HG02885 (cell line): ENCODE measurements at regions not wholly inside any gene's neighbourhood (a gene's known extent, or its start where the extent isn't known, plus 50 kb on each side); places are given as distances from the start of the nearest gene placed in this dataset.
"Not testable (repeated sequence)": the region's sequence is repeated elsewhere in the genome, so short reads cannot be mapped to it uniquely, and the experiment has no call there.

Source experiments
- ATAC-seq: cut with Tn5 transposase; IDR thresholded peaks from one replicate; pipeline ENCODE4 v1.9.1; 2021; ENCODE audit warnings: mild to moderate bottlenecking; ENCODE audit not compliant: unreplicated experiment, poor library complexity

DNA sequence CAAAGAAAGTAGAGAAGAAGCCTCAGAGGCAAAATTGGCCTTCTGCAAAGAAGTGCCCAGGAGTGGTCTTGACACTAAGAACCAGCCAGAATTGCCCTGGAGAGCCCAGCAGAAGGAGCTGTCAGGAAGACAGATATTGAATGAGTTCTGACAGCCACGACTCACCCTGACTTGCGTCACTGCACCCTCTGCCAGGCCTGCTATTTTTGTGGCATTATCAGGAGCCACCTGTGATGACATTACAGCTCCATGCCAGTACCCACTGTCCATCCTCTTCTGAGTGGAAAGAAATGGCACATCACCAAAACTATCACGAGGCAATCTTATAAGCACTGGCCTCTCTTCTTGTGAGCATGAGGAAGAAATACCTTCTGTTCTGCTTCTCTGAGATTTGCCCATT is 67.7 kb downstream of the SMIM20 start:
- ATAC-seq = no peak

DNA sequence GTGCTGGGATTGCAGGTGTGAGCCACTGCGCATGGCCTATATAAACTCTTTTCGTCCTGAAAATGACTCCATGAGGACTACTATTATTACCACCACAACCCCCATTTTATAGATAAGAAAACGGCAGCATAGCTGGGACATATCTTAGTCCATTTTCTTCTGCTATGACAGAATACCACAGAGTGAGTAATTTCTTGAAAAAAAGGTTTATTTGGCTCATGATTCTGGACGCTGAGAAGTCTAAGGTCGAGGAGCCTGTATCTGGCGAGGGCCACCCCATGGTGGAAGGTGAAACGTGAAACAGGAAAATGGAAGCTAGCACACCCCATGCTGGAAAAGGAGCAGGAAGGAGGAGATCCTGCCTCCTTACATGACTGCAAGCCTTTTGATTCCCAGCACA is 68.9 kb downstream of the SMIM20 start:
- ATAC-seq = no peak

DNA sequence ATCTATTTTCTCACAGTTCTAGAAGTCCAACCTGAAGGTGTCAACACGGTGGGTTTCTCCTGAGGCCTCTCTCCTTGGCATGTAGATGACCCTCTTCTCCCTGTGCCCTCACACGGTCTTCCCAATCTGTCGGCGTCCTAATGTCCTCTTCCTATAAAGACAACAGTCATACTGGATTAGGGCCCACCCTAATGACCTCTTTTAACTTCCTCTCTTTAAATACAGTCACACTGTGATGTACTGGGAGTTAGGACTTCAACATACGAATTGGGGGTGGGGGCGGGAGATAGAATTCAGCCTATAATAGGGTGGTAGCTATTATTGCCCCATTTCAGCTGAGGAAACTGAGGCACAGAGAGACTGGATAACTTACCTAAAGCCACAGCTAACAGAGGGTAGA is 70.2 kb downstream of the SMIM20 start:
- no peak for ATAC-seq

DNA sequence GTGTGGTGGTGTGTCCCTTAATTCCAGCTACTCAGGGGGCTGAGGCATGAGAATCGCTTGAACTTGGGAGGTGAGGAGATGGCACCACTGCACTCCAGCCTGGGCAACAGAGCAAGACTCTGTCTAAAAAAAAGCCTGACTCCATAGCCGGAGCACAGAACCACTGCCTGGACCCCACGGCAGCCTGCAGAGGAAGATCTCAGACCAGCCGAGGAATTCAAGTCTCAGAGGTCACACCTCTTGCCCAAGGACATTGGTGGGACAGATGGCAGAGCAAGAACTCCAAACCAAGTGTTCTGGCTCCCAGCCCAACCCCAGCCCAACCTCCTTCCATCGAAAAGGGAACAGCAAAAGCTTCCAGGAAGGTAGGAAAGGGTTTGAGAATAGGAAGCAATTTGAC is 70.8 kb downstream of the SMIM20 start:
- ATAC-seq = no peak

DNA sequence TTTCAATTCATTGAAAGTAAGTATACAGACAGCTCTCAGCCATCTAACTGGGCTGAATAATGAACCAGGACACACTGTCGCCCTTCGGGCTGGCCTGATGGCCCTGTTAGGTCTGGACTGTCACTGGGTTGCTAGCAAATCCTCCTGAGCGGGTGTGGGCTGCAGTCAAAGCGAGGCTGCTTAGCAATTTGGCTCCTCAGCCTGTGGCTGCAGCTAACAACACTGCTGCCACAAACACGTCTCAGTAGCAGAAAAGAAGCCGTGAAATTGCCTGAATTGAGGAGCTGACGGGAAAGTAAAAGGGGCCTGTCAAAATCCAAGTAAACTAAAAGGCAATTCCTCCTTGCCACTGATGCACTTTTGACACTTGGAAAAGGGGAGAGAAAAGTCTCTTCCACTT is 72.8 kb downstream of the SMIM20 start:
- no peak for ATAC-seq

DNA sequence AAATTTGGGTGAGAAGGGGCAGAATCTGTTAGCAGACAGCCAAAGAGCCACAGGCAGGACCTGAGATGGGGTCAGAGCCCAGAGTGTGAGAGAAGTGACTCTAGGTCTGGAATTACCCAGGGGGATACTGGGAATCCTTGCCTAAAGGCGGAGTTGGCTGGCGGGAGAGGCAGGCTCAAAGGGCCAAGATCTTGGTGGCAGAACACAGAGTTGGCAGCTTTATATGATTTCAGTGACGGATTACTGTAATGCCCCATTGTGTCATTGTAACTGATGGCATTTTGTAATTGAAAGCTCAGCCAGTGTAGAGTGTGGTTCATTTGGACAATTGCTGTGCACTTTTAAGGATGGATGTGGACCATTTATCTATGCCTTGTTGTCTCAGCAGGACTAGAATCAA is 77.3 kb downstream of the SMIM20 start:
- no peak for ATAC-seq

DNA sequence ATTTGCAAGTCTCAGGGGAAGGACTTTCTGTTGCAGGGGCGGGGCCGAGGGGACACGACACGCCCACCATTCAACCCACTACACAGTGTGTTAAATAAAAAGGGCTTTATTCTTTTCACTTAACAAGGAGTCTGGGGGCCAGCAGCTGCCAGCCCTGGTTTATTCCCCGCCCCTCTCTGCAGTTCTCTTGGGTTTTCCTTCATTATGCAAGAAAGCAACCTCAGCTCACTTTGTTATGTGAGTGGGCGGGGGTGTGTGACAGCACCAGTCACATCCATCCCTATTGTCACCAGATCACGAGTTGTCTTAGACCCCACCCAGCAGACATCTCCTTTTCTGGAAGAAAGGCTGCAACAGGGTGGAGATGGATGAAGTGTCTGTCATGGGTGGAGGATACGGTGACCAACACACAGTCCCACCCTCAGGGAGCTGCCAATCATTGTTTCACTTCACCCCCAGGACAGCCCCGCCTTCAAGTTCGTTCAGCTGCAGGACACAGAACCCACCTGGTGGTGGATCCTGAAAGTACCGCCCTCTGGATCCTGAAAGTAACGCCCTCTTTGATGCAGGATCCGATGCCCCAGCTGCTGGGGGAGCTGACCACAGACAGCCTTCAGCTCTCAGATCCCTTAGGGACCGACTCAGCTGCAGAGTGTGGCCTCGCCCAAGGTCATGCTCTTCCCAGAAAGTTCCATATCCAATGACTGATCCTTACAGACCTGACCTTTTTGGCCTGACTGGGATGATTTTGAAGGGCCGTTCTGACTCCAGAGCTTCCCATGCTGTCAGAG is 79.6 kb downstream of the SMIM20 start:
- ATAC-seq = peak; percentile 84

DNA sequence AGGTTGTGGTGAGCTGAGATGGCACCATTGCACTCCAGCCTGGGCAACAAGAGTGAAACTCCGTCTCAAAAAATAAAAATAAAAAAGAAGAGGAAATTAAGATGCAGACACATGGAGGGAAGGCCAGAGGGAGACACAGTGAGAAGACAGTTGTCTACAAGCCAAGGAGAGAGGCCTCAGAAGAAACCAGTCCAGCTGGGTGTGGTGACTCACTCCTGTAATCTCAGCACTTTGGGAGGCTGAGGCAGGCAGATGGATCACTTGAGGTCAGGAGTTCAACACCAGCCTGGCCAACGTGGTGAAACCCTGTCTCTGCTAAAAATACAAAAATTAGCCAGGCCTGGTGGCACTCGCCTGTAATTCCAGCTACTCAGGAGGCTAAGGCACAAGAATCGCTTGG is 80.6 kb downstream of the SMIM20 start:
- not testable (repeated sequence) for ATAC-seq

DNA sequence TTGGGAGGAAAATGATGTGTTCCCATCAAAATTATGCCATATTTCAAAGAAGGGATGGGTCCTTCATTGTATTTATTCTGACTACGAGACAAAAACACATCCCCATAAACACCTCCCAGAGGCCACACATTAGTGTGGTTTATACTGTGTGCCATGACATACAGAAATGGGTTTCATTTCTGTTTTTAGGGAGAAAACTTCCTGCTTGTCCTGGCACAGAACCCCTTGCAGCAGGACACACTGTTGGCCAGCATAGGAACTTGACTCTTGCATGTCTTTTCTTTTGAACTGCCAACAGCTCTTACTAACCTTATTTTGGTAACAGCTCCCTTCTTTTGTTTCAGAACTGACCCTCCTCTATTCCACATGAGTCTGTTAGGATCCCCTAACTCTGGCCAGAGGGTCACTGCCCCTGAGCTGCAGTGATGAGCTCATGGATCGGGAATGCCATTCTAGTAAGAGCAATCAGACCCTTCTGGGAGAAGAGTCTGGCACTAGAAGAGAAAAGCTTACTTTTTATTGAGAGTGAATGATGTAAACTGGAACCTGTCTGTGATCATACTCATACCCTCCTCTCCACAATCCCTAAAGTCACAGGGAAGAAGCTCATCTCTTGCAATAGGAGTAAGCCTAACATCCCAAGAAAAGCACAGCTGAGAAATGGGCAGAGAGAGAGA is 86.4 kb downstream of the SMIM20 start:
- ATAC-seq = no peak

DNA sequence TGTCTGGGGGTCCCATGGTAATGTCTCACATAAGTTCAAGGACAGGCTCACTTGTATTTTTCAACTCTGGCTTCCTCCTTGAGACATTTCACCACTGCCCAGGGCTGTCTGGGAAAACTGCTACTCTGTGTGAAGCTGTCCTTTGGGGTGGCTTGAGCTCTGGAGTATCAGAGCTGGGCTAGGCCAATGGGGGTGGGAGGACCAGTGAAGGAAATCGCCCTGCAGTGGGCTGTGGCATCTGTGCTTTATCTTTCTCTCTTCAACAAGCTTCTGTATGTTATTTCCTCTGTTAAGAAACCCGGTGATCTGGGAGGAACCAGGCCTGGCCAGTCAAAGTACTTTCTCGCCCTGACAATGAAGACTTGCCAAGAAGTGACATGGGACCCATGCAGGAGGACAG is 87.4 kb downstream of the SMIM20 start:
- no peak for ATAC-seq

DNA sequence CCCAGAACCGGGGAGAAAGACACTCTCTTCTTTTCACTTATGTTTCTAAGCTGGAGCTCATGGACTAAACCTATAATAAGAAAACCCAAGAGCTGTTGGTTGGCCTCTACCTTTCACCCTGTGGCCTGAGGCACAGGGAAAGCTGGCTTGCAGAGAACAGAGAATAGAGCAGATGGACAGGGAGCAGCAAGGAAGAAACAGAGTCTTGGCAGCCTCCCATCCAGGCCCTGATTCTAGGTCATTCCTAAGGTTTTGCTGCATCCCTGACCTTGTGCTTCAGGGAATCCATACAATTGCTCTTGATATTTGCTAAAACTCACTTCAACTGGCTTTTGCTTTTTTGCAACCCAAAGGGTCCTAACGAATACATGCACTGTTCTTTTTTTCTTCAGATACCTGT is 87.8 kb downstream of the SMIM20 start:
- ATAC-seq = no peak

DNA sequence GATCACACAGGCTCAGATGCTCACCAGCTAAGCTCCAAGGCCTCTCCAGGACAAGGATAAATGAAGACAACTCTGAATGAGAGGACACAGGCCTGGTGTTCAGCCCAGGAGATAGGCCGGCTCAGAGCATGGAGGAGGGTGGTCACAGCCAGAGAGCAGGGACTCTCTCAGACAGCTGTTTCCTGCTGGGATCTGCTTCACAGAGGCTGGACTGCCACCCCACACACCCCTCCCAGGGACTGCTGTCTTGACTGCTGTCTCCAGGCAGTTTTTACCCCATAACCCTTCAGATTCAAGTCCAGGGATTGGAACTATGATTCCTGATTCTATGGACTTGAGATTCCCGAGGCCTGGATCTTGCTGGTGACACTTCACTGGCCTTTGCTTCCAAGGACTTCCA is 89.0 kb downstream of the SMIM20 start:
- no peak for ATAC-seq

DNA sequence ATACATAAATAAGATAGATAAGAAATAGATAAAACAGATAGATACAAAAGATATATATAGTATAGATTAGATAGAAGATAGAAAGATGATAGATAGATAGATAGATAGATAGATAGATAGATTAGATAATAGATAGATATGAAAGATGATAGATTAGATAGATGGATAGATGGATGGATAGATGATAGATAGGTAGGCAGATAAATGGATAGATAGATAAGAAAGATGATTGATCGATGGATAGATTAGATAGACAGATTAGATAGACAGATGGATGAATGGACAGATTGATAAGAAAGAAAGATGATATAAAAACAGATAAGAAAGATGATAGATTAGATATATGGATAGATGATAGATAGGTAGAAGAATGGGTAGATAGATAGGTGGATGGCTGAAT is 90.3 kb downstream of the SMIM20 start:
- ATAC-seq = no peak

DNA sequence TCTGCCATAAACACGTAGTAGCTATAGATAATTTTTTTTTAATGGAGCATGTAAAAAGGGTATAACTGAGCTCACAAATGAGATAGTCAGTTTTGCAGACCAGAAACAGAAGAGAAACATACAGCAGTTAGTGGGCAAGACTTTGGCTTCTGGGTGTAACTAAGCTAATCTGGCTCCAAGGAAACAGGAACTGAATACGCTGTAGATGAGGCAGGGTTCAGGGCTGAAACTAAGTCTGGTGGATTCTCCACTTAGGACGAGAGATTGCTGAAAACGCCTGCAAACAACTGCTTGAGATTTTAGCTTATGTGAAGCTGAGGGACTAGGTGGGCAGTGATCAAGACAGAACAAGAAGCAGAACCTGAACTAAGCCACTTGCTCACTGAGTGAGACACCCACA is 91.7 kb downstream of the SMIM20 start:
- ATAC-seq = no peak

DNA sequence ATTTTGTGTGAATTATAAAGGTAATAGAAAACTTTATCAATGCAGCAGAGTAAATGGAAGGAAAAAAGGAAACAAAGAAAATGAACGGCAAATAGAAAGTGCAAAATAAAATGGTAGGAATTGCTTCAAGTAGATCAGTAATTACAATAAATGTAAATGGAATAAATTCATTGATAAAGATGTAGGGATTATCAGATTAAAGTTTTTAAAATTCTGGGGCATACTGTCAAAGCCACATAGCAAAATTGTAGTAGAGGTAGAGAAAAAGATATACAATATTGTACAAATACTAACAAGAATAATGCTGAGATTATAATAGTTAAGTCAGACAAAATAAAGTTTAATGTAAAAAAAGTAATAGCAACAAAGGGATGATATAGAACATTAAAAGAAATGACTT is 94.7 kb downstream of the SMIM20 start:
- ATAC-seq = no peak

DNA sequence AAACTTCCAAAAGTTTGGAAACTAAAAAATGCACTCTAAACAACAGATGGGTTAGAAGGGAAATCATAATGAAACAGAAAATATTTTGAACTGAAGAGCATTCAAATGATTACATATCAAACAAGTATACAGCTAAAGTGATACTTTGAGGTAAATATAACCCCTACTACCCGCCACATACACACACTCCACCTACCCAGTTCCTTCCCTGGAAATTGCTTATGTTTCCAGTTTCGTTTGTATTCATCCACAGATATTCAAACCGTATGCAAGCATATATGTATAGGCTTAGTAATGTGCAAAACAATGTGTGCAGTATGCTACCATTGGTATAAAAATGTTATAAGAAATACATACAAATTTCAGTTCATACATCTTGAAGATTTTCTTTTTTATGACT is 95.5 kb downstream of the SMIM20 start:
- ATAC-seq = no peak

DNA sequence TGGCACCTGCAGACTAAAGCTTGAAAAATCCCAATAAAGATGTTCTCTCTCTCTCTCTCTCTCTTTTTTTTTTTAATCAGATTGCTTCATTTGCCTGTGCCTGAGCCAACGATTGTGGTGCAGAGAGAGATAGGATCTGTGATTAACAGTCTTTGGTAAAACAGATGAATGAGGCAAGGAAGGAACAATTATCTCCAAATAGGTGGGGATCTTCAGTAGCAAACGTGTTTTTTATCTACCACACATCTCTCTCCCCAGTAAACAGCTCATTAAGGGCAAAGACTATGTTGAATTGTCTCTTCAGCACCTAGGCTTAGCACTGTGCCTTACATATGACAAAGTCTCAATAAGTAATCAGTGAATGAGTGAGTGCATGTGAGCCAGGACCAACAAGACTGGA is 96.3 kb downstream of the SMIM20 start:
- no peak for ATAC-seq

DNA sequence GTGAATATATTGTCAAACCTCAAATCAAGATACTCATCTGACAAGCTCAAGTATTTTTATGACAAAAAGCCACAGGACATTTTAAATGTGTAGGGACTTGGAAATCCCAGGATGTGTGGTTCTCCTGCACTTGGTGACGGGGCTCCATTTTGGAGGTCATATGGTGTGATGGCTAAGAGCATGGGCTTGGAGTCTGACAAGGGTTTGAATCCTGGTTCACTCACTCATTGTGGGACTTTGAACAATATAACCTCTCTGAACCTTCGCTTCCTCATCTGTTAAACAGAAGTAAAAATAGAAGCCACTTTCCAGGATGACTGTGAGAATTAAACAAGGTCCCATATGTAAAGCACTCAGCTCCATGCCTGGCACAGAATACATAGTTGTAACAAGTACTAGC is 99.6 kb downstream of the SMIM20 start:
- no peak for ATAC-seq

DNA sequence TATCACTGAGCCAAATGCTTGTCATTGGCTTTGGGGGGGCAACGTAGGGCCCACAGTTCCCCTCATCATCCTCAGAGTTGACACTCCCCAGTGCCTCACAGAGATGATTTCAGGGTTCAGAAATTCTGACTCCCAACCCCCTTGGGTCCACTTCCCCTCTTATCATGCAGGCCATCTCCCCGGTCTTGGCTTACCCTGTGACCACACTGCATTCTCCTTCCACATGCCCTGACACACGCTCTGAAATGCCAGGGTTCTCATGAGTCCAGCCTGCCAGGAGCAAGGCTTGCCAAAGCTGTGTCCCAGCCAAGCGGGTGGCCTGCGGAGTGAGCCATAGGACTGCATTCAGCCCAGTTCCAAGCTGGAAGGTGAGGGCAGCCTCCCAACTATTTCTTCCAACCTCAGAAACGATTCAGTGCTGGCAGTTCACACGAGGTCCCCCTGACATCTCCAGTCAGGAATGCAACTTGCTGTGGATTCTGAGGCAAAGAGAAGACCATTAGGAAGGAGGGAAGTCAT is 101.2 kb downstream of the SMIM20 start:
- no peak for ATAC-seq

DNA sequence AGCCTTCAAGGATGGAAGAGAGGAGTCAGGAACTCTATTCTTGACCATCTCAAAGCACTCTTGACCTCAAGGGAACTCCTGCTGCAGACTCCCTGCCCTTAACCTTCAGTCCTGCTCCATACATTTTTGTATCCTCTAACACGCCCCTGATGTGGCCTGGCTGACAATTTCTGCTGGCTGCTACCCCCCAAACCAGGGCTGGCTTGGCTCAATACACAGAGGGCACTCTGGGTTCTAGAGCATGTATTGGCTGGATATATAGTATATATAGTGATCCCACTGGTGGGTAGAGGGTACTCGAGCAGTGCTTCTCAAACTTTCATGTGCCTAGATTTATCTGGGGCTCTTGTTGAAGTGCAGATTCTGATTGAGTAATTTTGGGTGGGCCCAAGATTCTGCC is 101.9 kb downstream of the SMIM20 start:
- no peak for ATAC-seq

DNA sequence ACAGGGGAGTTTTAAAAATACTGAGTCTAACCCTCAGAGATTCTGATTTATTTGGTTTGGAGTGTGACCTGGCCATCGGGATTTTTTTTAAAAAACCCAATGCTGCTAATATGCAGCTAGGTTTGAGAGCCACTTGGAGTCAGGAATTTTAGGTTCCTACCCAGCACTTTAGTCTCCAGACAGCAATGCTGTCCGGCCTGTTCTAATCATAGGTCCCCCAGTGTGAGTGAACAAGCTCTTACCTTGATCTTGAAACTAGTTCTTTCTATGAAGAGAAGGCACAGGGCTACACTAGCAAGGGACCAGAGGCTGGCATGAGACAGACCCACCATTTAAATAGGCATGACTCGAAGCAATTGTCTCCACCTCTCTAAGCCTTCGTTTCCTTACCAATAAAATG is 103.5 kb downstream of the SMIM20 start:
- no peak for ATAC-seq
